NCI-H146 treated with DMSO at 0.1 percent for 48 hours (cell line): ENCODE measurements at regions not wholly inside any gene's neighbourhood (a gene's known extent, or its start where the extent isn't known, plus 50 kb on each side); places are given as distances from the start of the nearest gene placed in this dataset.

Experiments used
- DNase-seq: peaks from one replicate; lab custom pipeline; 2025; ENCODE audit not compliant: unreplicated experiment; lab: John Stamatoyannopoulos, UW

- DNase-seq, result no peak
These were observed 187.5 kb upstream of the ACVR2A start for GRCh38 chr2:147657086-147658000.

GRCh38 chr2:147649998-147650397, 194.8 kb upstream of the ACVR2A start:
- no peak for DNase-seq

- DNase-seq, result no peak
These were observed 195.5 kb upstream of the ACVR2A start for GRCh38 chr2:147649286-147649685.

- DNase-seq, result no peak
These were observed 196.4 kb upstream of the ACVR2A start for GRCh38 chr2:147648471-147648870.

- DNase-seq, result no peak
These were observed 197.0 kb upstream of the ACVR2A start for GRCh38 chr2:147647816-147648215.

GRCh38 chr2:147646818-147647468, 197.9 kb upstream of the ACVR2A start:
- DNase-seq, result no peak

- no peak for DNase-seq
These were observed 200.3 kb upstream of the ACVR2A start for GRCh38 chr2:147644491-147644890.

GRCh38 chr2:147642765-147643164, 202.1 kb upstream of the ACVR2A start:
- no peak for DNase-seq

GRCh38 chr2:147641651-147642050, 203.2 kb upstream of the ACVR2A start:
- no peak for DNase-seq

GRCh38 chr2:147639891-147640290, 204.9 kb upstream of the ACVR2A start:
- DNase-seq, result no peak

- no peak for DNase-seq
These were observed 205.4 kb upstream of the ACVR2A start for GRCh38 chr2:147639386-147639785.

- no peak for DNase-seq
These were observed 207.9 kb upstream of the ACVR2A start for GRCh38 chr2:147636886-147637285.

GRCh38 chr2:147636238-147636882, 208.5 kb upstream of the ACVR2A start:
- DNase-seq, result no peak

- DNase-seq, result no peak
These were observed 210.0 kb upstream of the ACVR2A start for GRCh38 chr2:147634826-147635225.

GRCh38 chr2:147632198-147632597, 212.6 kb upstream of the ACVR2A start:
- no peak for DNase-seq

- no peak for DNase-seq
These were observed 213.5 kb upstream of the ACVR2A start for GRCh38 chr2:147631294-147631693.

- DNase-seq, result no peak
These were observed 214.2 kb upstream of the ACVR2A start for GRCh38 chr2:147630585-147630984.

GRCh38 chr2:147628971-147629421, 215.8 kb upstream of the ACVR2A start:
- no peak for DNase-seq

- no peak for DNase-seq
These were observed 221.5 kb upstream of the ACVR2A start for GRCh38 chr2:147623328-147623727.

GRCh38 chr2:147621656-147622197, 223.1 kb upstream of the ACVR2A start:
- DNase-seq, result no peak

- no peak for DNase-seq
These were observed 225.0 kb upstream of the ACVR2A start for GRCh38 chr2:147619808-147620207.
